Stomach smooth muscle (tissue), 2 donors: ENCODE measurements at regions not wholly inside any gene's neighbourhood (a gene's known extent, or its start where the extent isn't known, plus 50 kb on each side); places are given as distances from the start of the nearest gene placed in this dataset.

Experiments used
- H3K27ac ChIP-seq: one replicate; pipeline ENCODE4 v1.7.0; 2013; ENCODE audit warnings: mild to moderate bottlenecking, low read length, inconsistent platforms
- H3K27me3 ChIP-seq, 2 donors: one replicate each; pipeline ENCODE4 v1.7.0; 2013; ENCODE audit warnings: low read length in 2 of 2; ENCODE audit not compliant: insufficient read depth in 2 of 2, control insufficient read depth in 1 of 2
- H3K36me3 ChIP-seq, 2 donors: one replicate each; pipeline ENCODE4 v1.7.0; 2013; ENCODE audit warnings: low read length in 2 of 2; ENCODE audit not compliant: control insufficient read depth in 2 of 2, insufficient read depth in 2 of 2
- H3K4me1 ChIP-seq: one replicate; pipeline ENCODE4 v1.7.0; 2013; ENCODE audit warnings: low read length; ENCODE audit not compliant: control insufficient read depth, insufficient read depth
- H3K4me3 ChIP-seq, 2 donors: one replicate each; pipeline ENCODE4 v1.7.0; 2013; ENCODE audit warnings: low read length in 2 of 2
- H3K9ac ChIP-seq, 2 donors: one replicate each; pipeline ENCODE4 v1.7.0; 2013; ENCODE audit warnings: low read length in 2 of 2, mild to moderate bottlenecking in 1 of 2
- H3K9me3 ChIP-seq, 2 donors: one replicate each; pipeline ENCODE4 v1.7.0; 2013; ENCODE audit warnings: low read length in 2 of 2; ENCODE audit not compliant: control insufficient read depth in 2 of 2
- donor health status: healthy.
- donor health status: Pancreatic carcinoma.

DNA sequence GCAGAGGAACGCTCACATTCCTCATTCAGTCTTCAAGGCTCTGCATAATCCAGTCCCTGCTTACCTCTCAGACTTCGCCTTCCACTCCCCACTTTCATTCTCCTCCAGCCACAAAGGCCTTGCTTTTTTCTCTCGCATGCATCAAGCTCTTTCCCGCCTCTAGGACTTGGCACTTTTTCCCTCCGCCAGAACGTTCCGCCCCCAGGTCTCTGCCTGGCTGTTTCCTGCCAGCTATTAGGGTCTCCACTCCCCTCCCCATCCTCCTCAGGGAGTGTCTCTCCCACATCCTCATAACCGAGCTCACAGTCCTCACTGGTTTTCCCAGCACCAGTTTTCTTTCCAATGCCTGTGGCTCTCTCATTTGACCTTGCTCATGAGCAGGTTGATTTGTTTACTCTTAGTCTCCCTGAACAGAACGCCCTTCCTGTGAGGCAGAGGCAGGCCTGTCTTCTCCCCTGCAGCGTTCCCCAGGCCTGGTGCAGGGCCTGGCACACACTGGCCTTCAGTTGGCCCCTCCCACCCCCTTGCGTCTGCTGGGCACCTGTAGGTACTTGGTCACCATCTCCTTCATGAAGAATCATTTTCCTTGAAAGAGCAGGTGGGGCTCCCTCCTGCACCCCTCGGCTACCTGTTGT, 75.2 kb downstream of the RTL6 start:
- peaks cover 15 to 18% of the 10 kb centered on the region in 2 donors for H3K9me3 ChIP-seq

DNA sequence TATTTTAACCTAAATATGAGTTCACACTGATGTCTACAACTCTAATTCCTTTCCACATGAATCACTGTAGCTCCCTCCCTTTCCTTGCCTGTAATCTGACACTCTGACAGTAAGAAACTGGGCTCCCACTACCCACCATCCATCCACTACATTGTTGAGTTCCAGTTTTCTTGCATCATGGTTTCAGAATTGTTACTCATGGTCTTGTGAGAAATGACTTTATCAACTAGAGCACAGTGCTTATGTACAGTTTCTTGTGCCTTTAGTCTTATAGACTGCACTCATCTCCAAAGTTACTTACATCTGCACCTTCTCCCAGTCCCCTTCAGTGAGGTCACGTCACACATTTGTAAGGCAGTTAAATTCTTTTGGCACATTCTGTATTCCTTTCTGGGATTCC, 78.6 kb downstream of the RTL6 start:
- no peak overlapping the region for H3K9ac ChIP-seq
- no peak overlapping the region for H3K4me3 ChIP-seq
- peaks cover 15 to 18% of the 10 kb centered on the region in 2 donors for H3K9me3 ChIP-seq
- H3K27me3 ChIP-seq = peaks cover 0 to 3% of the 10 kb centered on the region in 2 donors
- no peak overlapping the region for H3K27ac ChIP-seq
- no peaks in the 10 kb centered on the region for H3K36me3 ChIP-seq
- no peaks in the 10 kb centered on the region for H3K4me1 ChIP-seq

More for the DNA sequence above, 75.2 kb downstream of the RTL6 start:
- Histone ChIP-seq H3K4me3 (no peak overlapping the region), H3K27me3 (peaks cover 0 to 3% of the 10 kb centered on the region in 2 donors), H3K9ac (no peak overlapping the region), H3K36me3 (no peaks in the 10 kb centered on the region), H3K27ac (no peak overlapping the region), H3K4me1 (no peaks in the 10 kb centered on the region)

GRCh38 chr22:44413211-44413610, 84.8 kb downstream of the RTL6 start:
- H3K9me3 ChIP-seq = no peaks in the 10 kb centered on the region

DNA sequence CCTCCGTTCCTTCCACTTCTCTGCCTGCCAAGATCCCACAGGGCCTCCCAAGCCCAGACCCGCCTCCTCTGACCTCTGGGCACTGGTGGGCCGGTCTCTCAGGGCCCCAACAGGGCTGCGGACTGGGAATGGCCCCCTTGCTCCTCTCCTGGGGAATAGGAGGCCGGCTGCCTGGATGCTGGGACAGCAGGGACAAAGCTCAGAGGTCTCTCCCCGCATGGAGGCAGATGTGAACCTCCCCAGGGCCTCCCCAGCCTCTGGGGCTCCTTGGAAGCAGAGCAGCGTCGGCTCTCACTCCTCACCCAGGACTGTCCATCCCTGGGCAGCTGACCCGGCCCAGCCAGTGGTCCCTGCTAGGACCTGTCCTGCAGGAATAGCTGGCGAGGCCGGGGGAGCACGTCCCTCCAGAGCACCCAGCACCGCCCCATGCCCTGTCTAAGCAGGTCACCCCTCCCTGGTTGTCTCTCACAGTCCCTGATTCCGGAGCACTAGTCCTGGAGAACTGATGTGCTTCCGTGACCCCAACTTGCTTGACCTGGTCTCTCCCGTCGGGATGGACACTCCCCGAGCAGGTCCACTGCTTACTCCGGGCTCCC, 85.8 kb downstream of the RTL6 start:
- Histone ChIP-seq H3K4me1 (peaks cover 12% of the 10 kb centered on the region), H3K36me3 (no peaks in the 10 kb centered on the region), H3K4me3 (no peak overlapping the region), H3K27ac (no peak overlapping the region), H3K27me3 (no peaks in the 10 kb centered on the region), H3K9me3 (no peaks in the 10 kb centered on the region), H3K9ac (no peak overlapping the region)

More at GRCh38 chr22:44413211-44413610, 84.8 kb downstream of the RTL6 start:
- no peak overlapping the region for H3K27ac ChIP-seq
- no peaks in the 10 kb centered on the region for H3K27me3 ChIP-seq
- H3K4me3 ChIP-seq = no peak overlapping the region
- no peak overlapping the region for H3K9ac ChIP-seq
- H3K36me3 ChIP-seq = no peaks in the 10 kb centered on the region
- peaks cover 12% of the 10 kb centered on the region for H3K4me1 ChIP-seq

- Histone ChIP-seq H3K27ac (no peak overlapping the region), H3K9me3 (no peaks in the 10 kb centered on the region), H3K4me1 (peaks cover 12% of the 10 kb centered on the region), H3K4me3 (no peak overlapping the region), H3K9ac (no peak overlapping the region), H3K27me3 (no peaks in the 10 kb centered on the region), H3K36me3 (no peaks in the 10 kb centered on the region)
These were observed 86.6 kb downstream of the RTL6 start for GRCh38 chr22:44411226-44412135.

GRCh38 chr22:44410451-44410991, 87.5 kb downstream of the RTL6 start:
- Histone ChIP-seq H3K9ac (no peak overlapping the region), H3K9me3 (no peaks in the 10 kb centered on the region), H3K36me3 (no peaks in the 10 kb centered on the region), H3K27ac (no peak overlapping the region), H3K4me3 (no peak overlapping the region), H3K4me1 (peaks cover 12% of the 10 kb centered on the region), H3K27me3 (no peaks in the 10 kb centered on the region)

- Histone ChIP-seq H3K9ac (no peak overlapping the region), H3K4me3 (no peak overlapping the region), H3K27me3 (no peaks in the 10 kb centered on the region), H3K4me1 (peaks cover 12% of the 10 kb centered on the region), H3K36me3 (no peaks in the 10 kb centered on the region), H3K9me3 (no peaks in the 10 kb centered on the region), H3K27ac (no peak overlapping the region)
These were observed 88.1 kb downstream of the RTL6 start for GRCh38 chr22:44409974-44410316.

- no peaks in the 10 kb centered on the region for H3K36me3 ChIP-seq
- no peaks in the 10 kb centered on the region for H3K27me3 ChIP-seq
- no peak overlapping the region for H3K4me3 ChIP-seq
- H3K9ac ChIP-seq = no peak overlapping the region
- H3K9me3 ChIP-seq = no peaks in the 10 kb centered on the region
- peaks cover 12% of the 10 kb centered on the region for H3K4me1 ChIP-seq
- H3K27ac ChIP-seq = no peak overlapping the region
These were observed 88.6 kb downstream of the RTL6 start for GRCh38 chr22:44409211-44409973.

DNA sequence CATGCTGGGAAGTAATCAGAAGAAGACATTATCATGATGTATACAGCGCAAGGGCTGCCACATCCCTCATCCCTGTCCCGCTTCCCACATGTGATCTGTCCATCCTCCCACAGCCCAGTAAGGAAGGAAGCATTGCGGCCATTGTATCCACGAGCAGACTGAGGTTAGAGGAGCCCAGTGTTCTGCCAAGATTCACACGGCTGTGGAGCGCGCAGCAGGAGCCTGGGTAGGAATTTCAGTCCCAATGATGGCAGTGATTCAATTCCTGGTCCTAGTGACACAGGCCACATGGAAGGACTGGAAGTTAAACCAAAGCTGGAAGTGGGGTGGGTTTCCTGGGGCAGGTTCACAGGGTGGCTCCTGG, 89.2 kb downstream of the RTL6 start:
- no peak overlapping the region for H3K4me3 ChIP-seq
- no peaks in the 10 kb centered on the region for H3K36me3 ChIP-seq
- peaks cover 12% of the 10 kb centered on the region for H3K4me1 ChIP-seq
- H3K9me3 ChIP-seq = no peaks in the 10 kb centered on the region
- H3K27me3 ChIP-seq = no peaks in the 10 kb centered on the region
- no peak overlapping the region for H3K27ac ChIP-seq
- H3K9ac ChIP-seq = no peak overlapping the region
